ENCODE measurements at regions not wholly inside any gene's neighbourhood (a gene's known extent, or its start where the extent isn't known, plus 50 kb on each side); places are given as distances from the start of the nearest gene placed in this dataset.

GRCh38 chr2:122144884-122145283 is 389.4 kb downstream of the TSN start:
- no peak for DNase-seq
- Histone ChIP-seq H3K27me3 (no peaks in the 10 kb centered on the region), H3K27ac (no peak overlapping the region), H3K36me3 (replicated peaks in 1 of 2; ENCODE audit: insufficient read depth in 1 of 2, low read depth in 2 of 2) (no peaks in the 10 kb centered on the region), H3K4me1 (no peaks in the 10 kb centered on the region), H3K9me3 (peaks cover 0 to 3% (median 0%) of the 10 kb centered on the region in 3 donors), H3K4me3 (no peak overlapping the region)
- TF ChIP-seq CTCF (IDR thresholded peaks at IDR 0.05) = no peak
- no peak for TF ChIP-seq POLR2A (IDR thresholded peaks at IDR 0.05)
- intact Hi-C loops (cut with DNase I) = no loop called here
- no peak for ATAC-seq
- WGBS, 2 donors = 90 to 95% methylated on average over 3 of the region's 3 CpGs

- TF ChIP-seq CTCF (IDR thresholded peaks at IDR 0.05) = no peak
- no peak for TF ChIP-seq POLR2A (IDR thresholded peaks at IDR 0.05)
- H3K4me3 ChIP-seq = no peak overlapping the region
- no peak overlapping the region for H3K27ac ChIP-seq
- 73 to 79% methylated on average over 3 of the region's 3 CpGs for WGBS, 2 donors
- no peaks in the 10 kb centered on the region for H3K9me3 ChIP-seq
- H3K27me3 ChIP-seq = no peaks in the 10 kb centered on the region
- intact Hi-C loops (cut with DNase I) = no loop called here
- DNase-seq (no peak), ATAC-seq (no peak)
- H3K36me3 ChIP-seq (replicated peaks in 1 of 2; ENCODE audit: insufficient read depth in 1 of 2, low read depth in 2 of 2) = no peaks in the 10 kb centered on the region
- no peaks in the 10 kb centered on the region for H3K4me1 ChIP-seq
Observed at GRCh38 chr2:122145856-122146255, 390.4 kb downstream of the TSN start.

GRCh38 chr2:122148128-122148767 is 392.8 kb downstream of the TSN start:
- Histone ChIP-seq H3K4me1 (no peaks in the 10 kb centered on the region), H3K27ac (no peak overlapping the region), H3K4me3 (no peak overlapping the region), H3K27me3 (no peaks in the 10 kb centered on the region), H3K36me3 (replicated peaks in 1 of 2; ENCODE audit: insufficient read depth in 1 of 2, low read depth in 2 of 2) (no peaks in the 10 kb centered on the region), H3K9me3 (no peaks in the 10 kb centered on the region)
- no peak for ATAC-seq
- TF ChIP-seq CTCF (IDR thresholded peaks at IDR 0.05) = no peak
- no peak for TF ChIP-seq POLR2A (IDR thresholded peaks at IDR 0.05)
- 65 to 68% methylated on average over 4 of the region's 4 CpGs for WGBS, 2 donors
- DNase-seq = no peak
- intact Hi-C loops (cut with DNase I) = no loop called here

GRCh38 chr2:122150524-122151280 is 395.3 kb downstream of the TSN start:
- H3K27me3 ChIP-seq = no peaks in the 10 kb centered on the region
- intact Hi-C loops (cut with DNase I) = no loop called here
- 60 to 76% methylated on average over 7 of the region's 7 CpGs for WGBS, 2 donors
- H3K4me1 ChIP-seq = no peaks in the 10 kb centered on the region
- TF ChIP-seq CTCF (IDR thresholded peaks at IDR 0.05) (no peak), POLR2A (IDR thresholded peaks at IDR 0.05) (no peak)
- no peak for ATAC-seq
- DNase-seq = no peak
- no peaks in the 10 kb centered on the region for H3K9me3 ChIP-seq
- no peaks in the 10 kb centered on the region for H3K36me3 ChIP-seq (replicated peaks in 1 of 2; ENCODE audit: insufficient read depth in 1 of 2, low read depth in 2 of 2)
- no peak overlapping the region for H3K4me3 ChIP-seq
- no peak overlapping the region for H3K27ac ChIP-seq

GRCh38 chr2:122152571-122152970 is 397.1 kb downstream of the TSN start:
- no peaks in the 10 kb centered on the region for H3K36me3 ChIP-seq (replicated peaks in 1 of 2; ENCODE audit: insufficient read depth in 1 of 2, low read depth in 2 of 2)
- H3K27me3 ChIP-seq = no peaks in the 10 kb centered on the region
- DNase-seq (no peak), ATAC-seq (no peak)
- H3K4me1 ChIP-seq = no peaks in the 10 kb centered on the region
- TF ChIP-seq POLR2A (IDR thresholded peaks at IDR 0.05) (no peak), CTCF (IDR thresholded peaks at IDR 0.05) (no peak)
- H3K9me3 ChIP-seq = no peaks in the 10 kb centered on the region
- WGBS, 2 donors = 68 to 77% methylated on average over 3 of the region's 3 CpGs
- H3K27ac ChIP-seq = no peak overlapping the region
- intact Hi-C loops (cut with DNase I) = no loop called here
- no peak overlapping the region for H3K4me3 ChIP-seq

Measured in body of pancreas (tissue), 4 donors.